PC-3 (cell line): ENCODE measurements at regions not wholly inside any gene's neighbourhood (a gene's known extent, or its start where the extent isn't known, plus 50 kb on each side); places are given as distances from the start of the nearest gene placed in this dataset.

ENCODE experiments used
- ATAC-seq: fragments of 200-7000 bp; cut with Tn5 transposase; 2 replicates; pipeline ENCODE4 v1.9.1; 2020; ENCODE audit warnings: mild to moderate bottlenecking, moderate library complexity
- BruUV-seq: library from RNA; stranded (reverse); fragments of 400-500 nt; replicated peaks from 2 replicates; lab custom pipeline; 2021; lab: Mats Ljungman, UMichigan
- CTCF ChIA-PET: fragments of 300-600 bp; sonication (Branson Sonifier 250); formaldehyde crosslinking; loops from one replicate; lab custom pipeline; 2022; ENCODE audit warnings: antibody characterized with exemption; lab: Charles Lee
- POLR2A ChIA-PET: fragments of 300-600 bp; sonication (Branson Sonifier 250); formaldehyde crosslinking; loops from one replicate; lab custom pipeline; 2022; ENCODE audit warnings: antibody characterized with exemption; ENCODE audit not compliant: unreplicated experiment; lab: Charles Lee
- DNase-seq: peaks from one replicate; pipeline ENCODE4 v3.0.0-alpha.2; 2015
- H2AFZ ChIP-seq: fragments of 300-600 bp; sonication (generic); 2 replicates; pipeline ENCODE4 v1.6.0; 2016; ENCODE audit warnings: antibody characterized with exemption, low read length
- H3F3A ChIP-seq: fragments of 300-600 bp; sonication (generic); one replicate; pipeline ENCODE4 v1.6.0; 2017; ENCODE audit warnings: antibody characterized with exemption, low read length, control low read depth, mild to moderate bottlenecking; ENCODE audit not compliant: unreplicated experiment
- H3K27ac ChIP-seq: fragments of 300-600 bp; sonication (generic); 2 replicates; pipeline ENCODE4 v1.5.1; 2016; ENCODE audit warnings: mild to moderate bottlenecking, low read length
- H3K27me3 ChIP-seq: fragments of 300-600 bp; sonication (generic); 2 replicates; pipeline ENCODE4 v1.6.1; 2016; ENCODE audit warnings: low read length, mixed read lengths
- H3K36me3 ChIP-seq: fragments of 300-600 bp; sonication (generic); 2 replicates; pipeline ENCODE4 v1.6.1; 2016; ENCODE audit warnings: low read depth, mixed run types, low read length, mixed read lengths
- H3K4me1 ChIP-seq: fragments of 300-600 bp; sonication (generic); 2 replicates; pipeline ENCODE4 v1.5.1; 2016; ENCODE audit warnings: low read length; ENCODE audit not compliant: insufficient read depth
- H3K4me2 ChIP-seq: fragments of 300-600 bp; sonication (generic); 2 replicates; pipeline ENCODE4 v1.6.0; 2016; ENCODE audit warnings: low read length
- H3K4me3 ChIP-seq: fragments of 300-600 bp; sonication (generic); 2 replicates; pipeline ENCODE4 v1.5.1; 2016; ENCODE audit warnings: mild to moderate bottlenecking, low read length, mixed read lengths
- H3K79me2 ChIP-seq: fragments of 300-600 bp; sonication (generic); 2 replicates; pipeline ENCODE4 v1.6.1; 2017; ENCODE audit warnings: low read length, mixed read lengths
- H3K9ac ChIP-seq: fragments of 300-600 bp; sonication (generic); 2 replicates; pipeline ENCODE4 v1.6.0; 2016; ENCODE audit warnings: mild to moderate bottlenecking, low read length
- H3K9me2 ChIP-seq: fragments of 300-600 bp; sonication (generic); replicated peaks from 2 replicates; pipeline ENCODE4 v1.6.1; 2016; ENCODE audit warnings: mixed run types, low read length, mixed read lengths
- H3K9me3 ChIP-seq: fragments of 300-600 bp; sonication (generic); 2 replicates; pipeline ENCODE4 v1.6.1; 2016; ENCODE audit warnings: low read length, mixed read lengths
- H4K20me1 ChIP-seq: fragments of 300-600 bp; sonication (generic); 2 replicates; pipeline ENCODE4 v1.6.1; 2016; ENCODE audit warnings: low read length, mixed read lengths
- CTCF ChIP-seq: fragments of 300-600 bp; sonication (generic); conservative IDR thresholded peaks from 2 replicates; pipeline ENCODE4 v1.5.1; 2017; ENCODE audit warnings: antibody characterized with exemption, low read depth, mild to moderate bottlenecking, low read length
- EZH2 ChIP-seq: fragments of 300-600 bp; sonication (generic); IDR thresholded peaks from one replicate; pipeline ENCODE4 v1.6.1; 2017; ENCODE audit warnings: antibody characterized with exemption, mild to moderate bottlenecking, low read length; ENCODE audit not compliant: unreplicated experiment
- EZH2phosphoT487 ChIP-seq: fragments of 300-600 bp; sonication (generic); IDR thresholded peaks from 2 replicates; pipeline ENCODE4 v1.6.1; 2018; ENCODE audit warnings: mild to moderate bottlenecking, antibody characterized with exemption, low read length, borderline replicate concordance
- intact Hi-C: fragments of 100-400 bp; cut with micrococcal nuclease; formaldehyde crosslinking; loops from 2 replicates; pipeline ENCODE4 v1.9.0; 2023

DNA sequence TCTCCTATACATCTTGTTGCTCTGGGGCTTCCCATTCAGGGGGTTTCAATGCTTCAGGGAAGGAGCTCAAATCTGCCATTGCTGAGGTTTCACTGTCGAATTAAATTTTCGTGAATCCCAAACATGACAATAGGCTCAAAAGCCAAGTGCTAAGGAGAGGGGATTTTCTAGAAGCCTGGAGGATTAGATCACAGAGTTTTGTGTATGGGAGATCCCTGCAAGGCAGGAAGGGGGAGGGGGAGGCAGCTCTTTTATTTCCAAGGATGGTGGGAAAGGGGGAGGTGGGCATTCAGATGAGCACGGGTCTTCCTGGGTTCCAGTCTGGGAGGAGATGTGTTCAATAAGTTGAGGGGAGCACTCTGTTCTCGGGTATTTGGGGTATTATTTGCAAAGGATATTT lies 69.9 kb upstream of the DLG1 start:
- Histone ChIP-seq H3K4me2 (peak overlapping the region; percentile 36), H3K9me2 (no peaks in the 10 kb centered on the region), H3K4me3 (no peak overlapping the region), H3K9ac (peak overlapping the region; percentile 19; the same call in 1 of the 2 replicates), H3F3A (peaks cover 6% of the 10 kb centered on the region), H2AFZ (no peak overlapping the region), H3K79me2 (no peaks in the 10 kb centered on the region), H3K36me3 (no peaks in the 10 kb centered on the region), H3K4me1 (peaks cover 78% of the 10 kb centered on the region), H3K9me3 (no peaks in the 10 kb centered on the region), H3K27ac (peak overlapping the region; percentile 57), H3K27me3 (no peaks in the 10 kb centered on the region), H4K20me1 (no peaks in the 10 kb centered on the region)
- ATAC-seq (no peak), DNase-seq (no peak)
- ChIA-PET CTCF (no interaction called here), POLR2A (no interaction called here)
- BruUV-seq = no TSS peak
- intact Hi-C loops = no loop called here
- TF ChIP-seq EZH2phosphoT487 (no peak), EZH2 (no peak), CTCF (no peak)

DNA sequence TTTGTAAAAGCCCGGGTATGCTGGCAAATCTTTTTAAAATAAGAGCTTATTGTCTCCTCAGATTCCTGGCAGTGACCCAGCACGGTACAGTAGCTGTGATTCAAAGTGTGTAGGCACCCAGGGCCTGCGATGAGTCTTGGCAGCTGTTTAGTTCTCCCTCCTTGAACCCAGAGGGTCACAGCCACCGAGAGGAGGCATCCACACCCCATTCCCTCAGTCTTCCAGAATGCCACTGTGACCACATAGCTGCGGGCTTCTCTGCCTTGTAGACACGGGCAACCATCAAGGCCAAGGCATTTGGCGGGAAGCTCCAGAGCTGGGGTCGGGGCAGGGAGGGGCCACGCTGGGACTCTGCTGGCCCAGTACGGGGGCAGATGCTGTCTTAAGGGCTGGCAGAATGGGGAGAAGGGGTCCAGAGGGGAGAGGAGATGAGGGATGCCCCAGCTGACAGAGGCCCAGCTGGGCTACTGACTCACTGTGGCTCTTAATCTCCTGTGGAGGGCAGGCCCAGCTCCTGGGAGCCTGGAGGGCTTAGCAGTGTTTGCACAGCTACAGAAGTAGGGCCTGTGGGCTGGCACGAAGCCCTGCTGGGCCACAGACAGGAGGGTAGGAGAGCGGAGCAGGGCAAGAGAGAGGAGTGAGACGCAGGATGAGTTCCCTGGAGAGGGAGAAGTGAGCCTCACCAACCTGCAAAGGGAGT lies 68.8 kb upstream of the DLG1 start:
- H2AFZ ChIP-seq = no peak overlapping the region
- DNase-seq = peak; percentile 99
- no peaks in the 10 kb centered on the region for H3K79me2 ChIP-seq
- no peaks in the 10 kb centered on the region for H3K9me3 ChIP-seq
- intact Hi-C loops = loop anchor here (2.0 kb wide), 2 partner anchors 56 to 68 kb away; partner anchors contain the start of gene DLG1
- H3K9ac ChIP-seq = peak overlapping the region; percentile 76
- H4K20me1 ChIP-seq = no peaks in the 10 kb centered on the region
- H3K27ac ChIP-seq = peak overlapping the region; percentile 97
- peaks cover 6% of the 10 kb centered on the region for H3F3A ChIP-seq
- no peaks in the 10 kb centered on the region for H3K27me3 ChIP-seq
- peak overlapping the region; percentile 55 for H3K4me3 ChIP-seq
- H3K4me1 ChIP-seq = peaks cover 67% of the 10 kb centered on the region
- ATAC-seq = peak; percentile 84
- no peak for TF ChIP-seq EZH2
- no peak for TF ChIP-seq CTCF
- no peak for TF ChIP-seq EZH2phosphoT487
- peak overlapping the region; percentile 82 for H3K4me2 ChIP-seq
- no TSS peak for BruUV-seq
- H3K9me2 ChIP-seq = no peaks in the 10 kb centered on the region
- ChIA-PET CTCF (interaction anchor here (0.7 to 1.7 kb wide), 4 partner anchors 21 to 135 kb away, joined by 3 to 9 read pairs (median 4); partner anchors contain the start of gene DLG1), POLR2A (interaction anchor here (1.4 kb wide), 1 partner anchor 132 kb away, joined by 5 read pairs; no protein-coding TSS in a partner anchor)
- no peaks in the 10 kb centered on the region for H3K36me3 ChIP-seq
